ENCODE measurements at regions not wholly inside any gene's neighbourhood (a gene's known extent, or its start where the extent isn't known, plus 50 kb on each side); places are given as distances from the start of the nearest gene placed in this dataset.

DNA sequence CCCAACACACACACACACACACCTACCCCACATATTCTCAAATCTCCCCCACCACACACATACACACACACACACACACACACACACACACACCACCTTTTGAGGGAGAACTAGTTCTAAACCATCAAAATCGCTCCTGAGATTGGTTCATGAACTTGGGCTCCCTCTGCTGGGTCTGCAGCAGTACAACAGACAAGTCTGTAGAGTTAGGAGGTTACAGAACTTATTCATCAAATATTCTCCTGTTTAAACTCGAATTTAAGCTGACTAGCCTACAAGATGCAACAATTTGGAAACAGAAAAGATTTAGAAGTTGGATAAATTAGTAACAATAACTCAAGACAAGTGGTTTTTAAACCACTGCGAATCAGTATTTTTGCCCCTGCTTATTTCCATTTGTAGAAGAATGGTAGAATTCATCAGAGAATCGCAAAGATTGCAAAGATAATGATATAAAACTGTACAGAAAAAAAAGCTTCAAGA, 136.4 kb upstream of the USP15 start (continued):
- TF ChIP-seq, protein P1, sequence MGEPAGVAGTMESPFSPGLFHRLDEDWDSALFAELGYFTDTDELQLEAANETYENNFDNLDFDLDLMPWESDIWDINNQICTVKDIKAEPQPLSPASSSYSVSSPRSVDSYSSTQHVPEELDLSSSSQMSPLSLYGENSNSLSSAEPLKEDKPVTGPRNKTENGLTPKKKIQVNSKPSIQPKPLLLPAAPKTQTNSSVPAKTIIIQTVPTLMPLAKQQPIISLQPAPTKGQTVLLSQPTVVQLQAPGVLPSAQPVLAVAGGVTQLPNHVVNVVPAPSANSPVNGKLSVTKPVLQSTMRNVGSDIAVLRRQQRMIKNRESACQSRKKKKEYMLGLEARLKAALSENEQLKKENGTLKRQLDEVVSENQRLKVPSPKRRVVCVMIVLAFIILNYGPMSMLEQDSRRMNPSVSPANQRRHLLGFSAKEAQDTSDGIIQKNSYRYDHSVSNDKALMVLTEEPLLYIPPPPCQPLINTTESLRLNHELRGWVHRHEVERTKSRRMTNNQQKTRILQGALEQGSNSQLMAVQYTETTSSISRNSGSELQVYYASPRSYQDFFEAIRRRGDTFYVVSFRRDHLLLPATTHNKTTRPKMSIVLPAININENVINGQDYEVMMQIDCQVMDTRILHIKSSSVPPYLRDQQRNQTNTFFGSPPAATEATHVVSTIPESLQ (CRISPR knock-in tag; IDR thresholded peaks at IDR 0.05), result no peak
- no peak for TF ChIP-seq ZNF263 (CRISPR knock-in tag; IDR thresholded peaks at IDR 0.05; ENCODE audit: low read depth)
- TF ChIP-seq, protein P2, sequence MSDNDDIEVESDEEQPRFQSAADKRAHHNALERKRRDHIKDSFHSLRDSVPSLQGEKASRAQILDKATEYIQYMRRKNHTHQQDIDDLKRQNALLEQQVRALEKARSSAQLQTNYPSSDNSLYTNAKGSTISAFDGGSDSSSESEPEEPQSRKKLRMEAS (CRISPR knock-in tag; IDR thresholded peaks at IDR 0.05), result no peak
- no peak for TF ChIP-seq ZNF121 (CRISPR knock-in tag; IDR thresholded peaks at IDR 0.05)
- no peak for TF ChIP-seq E2F1 (CRISPR knock-in tag; IDR thresholded peaks at IDR 0.05)
- TF ChIP-seq ZNF423 (CRISPR knock-in tag; IDR thresholded peaks at IDR 0.05), result no peak

- Mint-ChIP-seq H3K27ac (no peak overlapping the region), H3K9me3 (no peaks in the 10 kb centered on the region), H3K4me3 (no peak overlapping the region), H3K27me3 (ENCODE audit: low read depth) (no peaks in the 10 kb centered on the region), H3K4me1 (peaks cover 2% of the 10 kb centered on the region), H3K36me3 (no peaks in the 10 kb centered on the region)
- TF ChIP-seq JUN (CRISPR knock-in tag; IDR thresholded peaks at IDR 0.05) (no peak), RELA (CRISPR knock-in tag; IDR thresholded peaks at IDR 0.05; ENCODE audit: borderline replicate concordance) (no peak), ELF4 (CRISPR knock-in tag; IDR thresholded peaks at IDR 0.05; ENCODE audit: low read depth) (no peak), ZNF317 (CRISPR knock-in tag; IDR thresholded peaks at IDR 0.05; ENCODE audit: borderline replicate concordance, low read depth) (no peak), FOXP1 (CRISPR knock-in tag; IDR thresholded peaks at IDR 0.05; ENCODE audit: borderline replicate concordance) (no peak), NR3C1 (CRISPR knock-in tag; conservative IDR thresholded peaks at IDR 0.05; ENCODE audit: low read depth) (no peak), HMGA2 (CRISPR knock-in tag; IDR thresholded peaks at IDR 0.05) (no peak), CREB1 (CRISPR knock-in tag; IDR thresholded peaks at IDR 0.05) (no peak), NR1H2 (CRISPR knock-in tag; IDR thresholded peaks at IDR 0.05) (no peak), ERG (CRISPR knock-in tag; IDR thresholded peaks at IDR 0.05) (no peak), NFYB (CRISPR knock-in tag; conservative IDR thresholded peaks at IDR 0.05; ENCODE audit: low read depth) (no peak), RORB (CRISPR knock-in tag; IDR thresholded peaks at IDR 0.05) (no peak), ATF2 (CRISPR knock-in tag; IDR thresholded peaks at IDR 0.05; ENCODE audit: borderline replicate concordance, low read depth) (no peak), MYBL2 (CRISPR knock-in tag; IDR thresholded peaks at IDR 0.05) (no peak), NFATC4 (CRISPR knock-in tag; IDR thresholded peaks at IDR 0.05) (no peak)
- TF ChIP-seq, protein P3, sequence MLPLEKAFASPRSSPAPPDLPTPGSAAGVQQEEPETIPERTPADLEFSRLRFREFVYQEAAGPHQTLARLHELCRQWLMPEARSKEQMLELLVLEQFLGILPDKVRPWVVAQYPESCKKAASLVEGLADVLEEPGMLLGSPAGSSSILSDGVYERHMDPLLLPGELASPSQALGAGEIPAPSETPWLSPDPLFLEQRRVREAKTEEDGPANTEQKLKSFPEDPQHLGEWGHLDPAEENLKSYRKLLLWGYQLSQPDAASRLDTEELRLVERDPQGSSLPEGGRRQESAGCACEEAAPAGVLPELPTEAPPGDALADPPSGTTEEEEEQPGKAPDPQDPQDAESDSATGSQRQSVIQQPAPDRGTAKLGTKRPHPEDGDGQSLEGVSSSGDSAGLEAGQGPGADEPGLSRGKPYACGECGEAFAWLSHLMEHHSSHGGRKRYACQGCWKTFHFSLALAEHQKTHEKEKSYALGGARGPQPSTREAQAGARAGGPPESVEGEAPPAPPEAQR (CRISPR knock-in tag; IDR thresholded peaks at IDR 0.05), result no peak
- TF ChIP-seq, protein P4, sequence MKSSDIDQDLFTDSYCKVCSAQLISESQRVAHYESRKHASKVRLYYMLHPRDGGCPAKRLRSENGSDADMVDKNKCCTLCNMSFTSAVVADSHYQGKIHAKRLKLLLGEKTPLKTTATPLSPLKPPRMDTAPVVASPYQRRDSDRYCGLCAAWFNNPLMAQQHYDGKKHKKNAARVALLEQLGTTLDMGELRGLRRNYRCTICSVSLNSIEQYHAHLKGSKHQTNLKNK (CRISPR knock-in tag; IDR thresholded peaks at IDR 0.05), result no peak
- TF ChIP-seq, protein P5, sequence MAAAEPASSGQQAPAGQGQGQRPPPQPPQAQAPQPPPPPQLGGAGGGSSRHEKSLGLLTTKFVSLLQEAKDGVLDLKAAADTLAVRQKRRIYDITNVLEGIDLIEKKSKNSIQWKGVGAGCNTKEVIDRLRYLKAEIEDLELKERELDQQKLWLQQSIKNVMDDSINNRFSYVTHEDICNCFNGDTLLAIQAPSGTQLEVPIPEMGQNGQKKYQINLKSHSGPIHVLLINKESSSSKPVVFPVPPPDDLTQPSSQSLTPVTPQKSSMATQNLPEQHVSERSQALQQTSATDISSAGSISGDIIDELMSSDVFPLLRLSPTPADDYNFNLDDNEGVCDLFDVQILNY (CRISPR knock-in tag; IDR thresholded peaks at IDR 0.05), result no peak
- TF ChIP-seq, protein P6, sequence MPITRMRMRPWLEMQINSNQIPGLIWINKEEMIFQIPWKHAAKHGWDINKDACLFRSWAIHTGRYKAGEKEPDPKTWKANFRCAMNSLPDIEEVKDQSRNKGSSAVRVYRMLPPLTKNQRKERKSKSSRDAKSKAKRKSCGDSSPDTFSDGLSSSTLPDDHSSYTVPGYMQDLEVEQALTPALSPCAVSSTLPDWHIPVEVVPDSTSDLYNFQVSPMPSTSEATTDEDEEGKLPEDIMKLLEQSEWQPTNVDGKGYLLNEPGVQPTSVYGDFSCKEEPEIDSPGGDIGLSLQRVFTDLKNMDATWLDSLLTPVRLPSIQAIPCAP (CRISPR knock-in tag; IDR thresholded peaks at IDR 0.05), result no peak
- TF ChIP-seq, protein P7, sequence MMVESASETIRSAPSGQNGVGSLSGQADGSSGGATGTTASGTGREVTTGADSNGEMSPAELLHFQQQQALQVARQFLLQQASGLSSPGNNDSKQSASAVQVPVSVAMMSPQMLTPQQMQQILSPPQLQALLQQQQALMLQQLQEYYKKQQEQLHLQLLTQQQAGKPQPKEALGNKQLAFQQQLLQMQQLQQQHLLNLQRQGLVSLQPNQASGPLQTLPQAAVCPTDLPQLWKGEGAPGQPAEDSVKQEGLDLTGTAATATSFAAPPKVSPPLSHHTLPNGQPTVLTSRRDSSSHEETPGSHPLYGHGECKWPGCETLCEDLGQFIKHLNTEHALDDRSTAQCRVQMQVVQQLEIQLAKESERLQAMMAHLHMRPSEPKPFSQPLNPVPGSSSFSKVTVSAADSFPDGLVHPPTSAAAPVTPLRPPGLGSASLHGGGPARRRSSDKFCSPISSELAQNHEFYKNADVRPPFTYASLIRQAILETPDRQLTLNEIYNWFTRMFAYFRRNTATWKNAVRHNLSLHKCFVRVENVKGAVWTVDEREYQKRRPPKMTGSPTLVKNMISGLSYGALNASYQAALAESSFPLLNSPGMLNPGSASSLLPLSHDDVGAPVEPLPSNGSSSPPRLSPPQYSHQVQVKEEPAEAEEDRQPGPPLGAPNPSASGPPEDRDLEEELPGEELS (CRISPR knock-in tag; IDR thresholded peaks at IDR 0.05), result no peak
- ATAC-seq, result no peak
- ChIA-PET CTCF (no interaction called here), POLR2A (no interaction called here)
- no peak for DNase-seq (ENCODE audit: low spot score)
These were observed 132.7 kb upstream of the USP15 start for GRCh38 chr12:62127516-62127915.
